ENCODE measurements at regions not wholly inside any gene's neighbourhood (a gene's known extent, or its start where the extent isn't known, plus 50 kb on each side); places are given as distances from the start of the nearest gene placed in this dataset.

- CTCF ChIA-PET: interaction anchor here (0.6 kb wide), 1 partner anchor 609 kb away, joined by 3 read pairs; no protein-coding TSS in a partner anchor
- Mint-ChIP-seq H3K4me3 (no peak overlapping the region), H3K27ac (no peak overlapping the region), H3K27me3 (peaks cover 2% of the 10 kb centered on the region), H3K4me1 (no peaks in the 10 kb centered on the region), H3K9me3 (ENCODE audit: low read depth) (peaks cover 17% of the 10 kb centered on the region), H3K36me3 (ENCODE audit: low read depth) (no peaks in the 10 kb centered on the region)
- DNase-seq: no peak
- no peak for ATAC-seq
- intact Hi-C loops (cut with DNase I, micrococcal nuclease): no loop called here
- POLR2A ChIA-PET: no interaction called here
Measured at GRCh38 chr3:63086190-63086589, 191.9 kb upstream of the SYNPR start.

GRCh38 chr3:63089007-63089750 is 188.9 kb upstream of the SYNPR start:
- no peak for ATAC-seq
- CTCF ChIA-PET: no interaction called here

GRCh38 chr3:63089751-63090132 is 188.4 kb upstream of the SYNPR start:
- no peak overlapping the region for H3K4me3 Mint-ChIP-seq
- no peak overlapping the region for H3K27ac Mint-ChIP-seq
- no peaks in the 10 kb centered on the region for H3K4me1 Mint-ChIP-seq
- DNase-seq (no peak), ATAC-seq (no peak)
- intact Hi-C loops (cut with DNase I, micrococcal nuclease): no loop called here
- H3K9me3 Mint-ChIP-seq (ENCODE audit: low read depth): peaks cover 5% of the 10 kb centered on the region
- H3K36me3 Mint-ChIP-seq (ENCODE audit: low read depth): no peaks in the 10 kb centered on the region
- POLR2A ChIA-PET: no interaction called here
- H3K27me3 Mint-ChIP-seq: peaks cover 2% of the 10 kb centered on the region
- CTCF ChIA-PET: no interaction called here

More at GRCh38 chr3:63089007-63089750, 188.9 kb upstream of the SYNPR start:
- intact Hi-C loops (cut with DNase I, micrococcal nuclease): no loop called here
- no peaks in the 10 kb centered on the region for H3K4me1 Mint-ChIP-seq
- POLR2A ChIA-PET: no interaction called here
- DNase-seq: no peak
- H3K4me3 Mint-ChIP-seq: no peak overlapping the region
- peaks cover 2% of the 10 kb centered on the region for H3K27me3 Mint-ChIP-seq
- H3K36me3 Mint-ChIP-seq (ENCODE audit: low read depth): no peaks in the 10 kb centered on the region
- H3K27ac Mint-ChIP-seq: no peak overlapping the region
- peaks cover 5% of the 10 kb centered on the region for H3K9me3 Mint-ChIP-seq (ENCODE audit: low read depth)

- ChIA-PET POLR2A (no interaction called here), CTCF (no interaction called here)
- Mint-ChIP-seq H3K9me3 (ENCODE audit: low read depth) (peaks cover 3% of the 10 kb centered on the region), H3K27ac (no peak overlapping the region), H3K4me3 (no peak overlapping the region), H3K36me3 (ENCODE audit: low read depth) (no peaks in the 10 kb centered on the region), H3K27me3 (peaks cover 2% of the 10 kb centered on the region), H3K4me1 (no peaks in the 10 kb centered on the region)
- ATAC-seq: no peak
- intact Hi-C loops (cut with DNase I, micrococcal nuclease): no loop called here
- no peak for DNase-seq
Measured at GRCh38 chr3:63090656-63091055, 187.5 kb upstream of the SYNPR start.

- Mint-ChIP-seq H3K4me1 (no peaks in the 10 kb centered on the region), H3K9me3 (ENCODE audit: low read depth) (peaks cover 5% of the 10 kb centered on the region), H3K27ac (no peak overlapping the region), H3K27me3 (no peaks in the 10 kb centered on the region), H3K4me3 (no peak overlapping the region), H3K36me3 (ENCODE audit: low read depth) (no peaks in the 10 kb centered on the region)
- ChIA-PET CTCF (no interaction called here), POLR2A (no interaction called here)
- intact Hi-C loops (cut with DNase I, micrococcal nuclease): no loop called here
- ATAC-seq: no peak
- DNase-seq: no peak
Measured at GRCh38 chr3:63092515-63092914, 185.6 kb upstream of the SYNPR start.

GRCh38 chr3:63094642-63095408 is 183.3 kb upstream of the SYNPR start:
- ChIA-PET POLR2A (no interaction called here), CTCF (no interaction called here)
- peaks cover 5% of the 10 kb centered on the region for H3K9me3 Mint-ChIP-seq (ENCODE audit: low read depth)
- H3K36me3 Mint-ChIP-seq (ENCODE audit: low read depth): no peaks in the 10 kb centered on the region
- H3K4me1 Mint-ChIP-seq: no peaks in the 10 kb centered on the region
- intact Hi-C loops (cut with DNase I, micrococcal nuclease): no loop called here
- ATAC-seq: no peak
- no peak overlapping the region for H3K27ac Mint-ChIP-seq
- H3K27me3 Mint-ChIP-seq: no peaks in the 10 kb centered on the region
- no peak for DNase-seq
- H3K4me3 Mint-ChIP-seq: no peak overlapping the region

- no peaks in the 10 kb centered on the region for H3K4me1 Mint-ChIP-seq
- ATAC-seq: no peak
- ChIA-PET POLR2A (no interaction called here), CTCF (no interaction called here)
- DNase-seq: no peak
- H3K9me3 Mint-ChIP-seq (ENCODE audit: low read depth): peaks cover 5% of the 10 kb centered on the region
- no peaks in the 10 kb centered on the region for H3K36me3 Mint-ChIP-seq (ENCODE audit: low read depth)
- no peak overlapping the region for H3K27ac Mint-ChIP-seq
- no peaks in the 10 kb centered on the region for H3K27me3 Mint-ChIP-seq
- no peak overlapping the region for H3K4me3 Mint-ChIP-seq
- intact Hi-C loops (cut with DNase I, micrococcal nuclease): no loop called here
Measured at GRCh38 chr3:63096248-63097058, 181.7 kb upstream of the SYNPR start.

GRCh38 chr3:63097396-63097795 is 180.7 kb upstream of the SYNPR start:
- H3K36me3 Mint-ChIP-seq (ENCODE audit: low read depth): no peaks in the 10 kb centered on the region
- no peak for ATAC-seq
- intact Hi-C loops (cut with DNase I, micrococcal nuclease): no loop called here
- no peak for DNase-seq
- H3K27me3 Mint-ChIP-seq: no peaks in the 10 kb centered on the region
- peaks cover 6% of the 10 kb centered on the region for H3K9me3 Mint-ChIP-seq (ENCODE audit: low read depth)
- no peak overlapping the region for H3K4me3 Mint-ChIP-seq
- ChIA-PET CTCF (no interaction called here), POLR2A (no interaction called here)
- no peak overlapping the region for H3K27ac Mint-ChIP-seq
- H3K4me1 Mint-ChIP-seq: no peaks in the 10 kb centered on the region

GRCh38 chr3:63116922-63117321 is 161.2 kb upstream of the SYNPR start:
- Mint-ChIP-seq H3K27me3 (no peaks in the 10 kb centered on the region), H3K4me3 (no peak overlapping the region), H3K4me1 (no peaks in the 10 kb centered on the region), H3K27ac (no peak overlapping the region), H3K36me3 (ENCODE audit: low read depth) (no peaks in the 10 kb centered on the region), H3K9me3 (ENCODE audit: low read depth) (peaks cover 4% of the 10 kb centered on the region)
- DNase-seq (no peak), ATAC-seq (no peak)
- intact Hi-C loops (cut with DNase I, micrococcal nuclease): no loop called here
- ChIA-PET CTCF (no interaction called here), POLR2A (interaction anchor here (0.5 kb wide), 1 partner anchor 15 kb away, joined by 3 read pairs; no protein-coding TSS in a partner anchor)

- Mint-ChIP-seq H3K27me3 (no peaks in the 10 kb centered on the region), H3K4me1 (no peaks in the 10 kb centered on the region), H3K27ac (no peak overlapping the region), H3K9me3 (ENCODE audit: low read depth) (peaks cover 3% of the 10 kb centered on the region), H3K36me3 (ENCODE audit: low read depth) (no peaks in the 10 kb centered on the region), H3K4me3 (no peak overlapping the region)
- ChIA-PET CTCF (no interaction called here), POLR2A (no interaction called here)
- DNase-seq (no peak), ATAC-seq (no peak)
- intact Hi-C loops (cut with DNase I, micrococcal nuclease): no loop called here
Measured at GRCh38 chr3:63124090-63124489, 154.0 kb upstream of the SYNPR start.

- no peak overlapping the region for H3K4me3 Mint-ChIP-seq
- POLR2A ChIA-PET: no interaction called here
- CTCF ChIA-PET: no interaction called here
- no peaks in the 10 kb centered on the region for H3K27me3 Mint-ChIP-seq
- H3K4me1 Mint-ChIP-seq: no peaks in the 10 kb centered on the region
- H3K36me3 Mint-ChIP-seq (ENCODE audit: low read depth): no peaks in the 10 kb centered on the region
- no peak for ATAC-seq
- no peak overlapping the region for H3K27ac Mint-ChIP-seq
- intact Hi-C loops (cut with DNase I, micrococcal nuclease): no loop called here
- peaks cover 3% of the 10 kb centered on the region for H3K9me3 Mint-ChIP-seq (ENCODE audit: low read depth)
- no peak for DNase-seq
Measured at GRCh38 chr3:63126530-63126929, 151.6 kb upstream of the SYNPR start.

- no peak for ATAC-seq
- Mint-ChIP-seq H3K4me3 (no peak overlapping the region), H3K27me3 (no peaks in the 10 kb centered on the region), H3K36me3 (ENCODE audit: low read depth) (no peaks in the 10 kb centered on the region), H3K4me1 (no peaks in the 10 kb centered on the region), H3K27ac (no peak overlapping the region), H3K9me3 (ENCODE audit: low read depth) (peaks cover 3% of the 10 kb centered on the region)
- CTCF ChIA-PET: no interaction called here
- intact Hi-C loops (cut with DNase I, micrococcal nuclease): no loop called here
- DNase-seq: no peak
- POLR2A ChIA-PET: no interaction called here
Measured at GRCh38 chr3:63128380-63128779, 149.7 kb upstream of the SYNPR start.
